ENCODE measurements at regions not wholly inside any gene's neighbourhood (a gene's known extent, or its start where the extent isn't known, plus 50 kb on each side); places are given as distances from the start of the nearest gene placed in this dataset.

GRCh38 chr12:13924286-13924685 is 57.1 kb downstream of the GRIN2B start:
- H3K36me3 ChIP-seq, result no peaks in the 10 kb centered on the region
- no peak overlapping the region for H3K27ac ChIP-seq
- no peaks in the 10 kb centered on the region for H3K9me3 ChIP-seq
- H3K27me3 ChIP-seq, result peaks cover 0 to 6% of the 10 kb centered on the region in 2 donors
- no peak for TF ChIP-seq CTCF (IDR thresholded peaks at IDR 0.05)
- no peaks in the 10 kb centered on the region for H3K4me1 ChIP-seq
- H3K4me3 ChIP-seq, result no peak overlapping the region
- ATAC-seq (no peak), DNase-seq (no peak)
- intact Hi-C loops (cut with DNase I), result no loop called here

- Histone ChIP-seq H3K4me3 (no peak overlapping the region), H3K36me3 (no peaks in the 10 kb centered on the region), H3K4me1 (no peaks in the 10 kb centered on the region), H3K27ac (no peak overlapping the region), H3K27me3 (no peaks in the 10 kb centered on the region), H3K9me3 (no peaks in the 10 kb centered on the region)
- no peak for ATAC-seq
- intact Hi-C loops (cut with DNase I), result no loop called here
- no peak for TF ChIP-seq CTCF (IDR thresholded peaks at IDR 0.05)
- DNase-seq, result no peak
These were observed 62.5 kb downstream of the GRIN2B start for GRCh38 chr12:13918897-13919296.

GRCh38 chr12:13915096-13915495 is 66.3 kb downstream of the GRIN2B start:
- Histone ChIP-seq H3K4me1 (no peaks in the 10 kb centered on the region), H3K9me3 (no peaks in the 10 kb centered on the region), H3K27me3 (no peaks in the 10 kb centered on the region), H3K36me3 (no peaks in the 10 kb centered on the region), H3K27ac (no peak overlapping the region), H3K4me3 (no peak overlapping the region)
- ATAC-seq (no peak), DNase-seq (no peak)
- intact Hi-C loops (cut with DNase I), result no loop called here
- no peak for TF ChIP-seq CTCF (IDR thresholded peaks at IDR 0.05)

- no peaks in the 10 kb centered on the region for H3K36me3 ChIP-seq
- intact Hi-C loops (cut with DNase I), result no loop called here
- no peaks in the 10 kb centered on the region for H3K9me3 ChIP-seq
- no peak overlapping the region for H3K4me3 ChIP-seq
- DNase-seq, result no peak
- H3K27ac ChIP-seq, result no peak overlapping the region
- TF ChIP-seq CTCF (IDR thresholded peaks at IDR 0.05), result no peak
- no peak for ATAC-seq
- no peaks in the 10 kb centered on the region for H3K27me3 ChIP-seq
- H3K4me1 ChIP-seq, result no peaks in the 10 kb centered on the region
These were observed 68.0 kb downstream of the GRIN2B start for GRCh38 chr12:13913371-13913770.

GRCh38 chr12:13911756-13912554 is 69.4 kb downstream of the GRIN2B start:
- Histone ChIP-seq H3K36me3 (no peaks in the 10 kb centered on the region), H3K27me3 (peaks cover 0 to 4% of the 10 kb centered on the region in 2 donors), H3K9me3 (no peaks in the 10 kb centered on the region), H3K27ac (no peak overlapping the region), H3K4me3 (no peak overlapping the region), H3K4me1 (no peaks in the 10 kb centered on the region)
- intact Hi-C loops (cut with DNase I), result no loop called here
- ATAC-seq (no peak), DNase-seq (no peak)
- TF ChIP-seq CTCF (IDR thresholded peaks at IDR 0.05), result no peak
